Mononuclear cell (primary cell): ENCODE measurements at regions not wholly inside any gene's neighbourhood (a gene's known extent, or its start where the extent isn't known, plus 50 kb on each side); places are given as distances from the start of the nearest gene placed in this dataset.

Experiments used
- H3K27me3 ChIP-seq: 2 replicates; pipeline ENCODE4 v1.6.0; 2011; ENCODE audit warnings: low read length, control low read depth; ENCODE audit not compliant: insufficient read depth
- H3K4me1 ChIP-seq: 2 replicates; pipeline ENCODE4 v1.5.1; 2011; ENCODE audit warnings: mild to moderate bottlenecking, low read length, control low read depth; ENCODE audit not compliant: insufficient read depth
- H3K4me3 ChIP-seq: 2 replicates; pipeline ENCODE4 v1.5.1; 2011; ENCODE audit warnings: mild to moderate bottlenecking, low read length, moderate library complexity
- H3K9me3 ChIP-seq: 2 replicates; pipeline ENCODE4 v1.5.1; 2011; ENCODE audit warnings: low read depth, mild to moderate bottlenecking, control low read depth, low read length

DNA sequence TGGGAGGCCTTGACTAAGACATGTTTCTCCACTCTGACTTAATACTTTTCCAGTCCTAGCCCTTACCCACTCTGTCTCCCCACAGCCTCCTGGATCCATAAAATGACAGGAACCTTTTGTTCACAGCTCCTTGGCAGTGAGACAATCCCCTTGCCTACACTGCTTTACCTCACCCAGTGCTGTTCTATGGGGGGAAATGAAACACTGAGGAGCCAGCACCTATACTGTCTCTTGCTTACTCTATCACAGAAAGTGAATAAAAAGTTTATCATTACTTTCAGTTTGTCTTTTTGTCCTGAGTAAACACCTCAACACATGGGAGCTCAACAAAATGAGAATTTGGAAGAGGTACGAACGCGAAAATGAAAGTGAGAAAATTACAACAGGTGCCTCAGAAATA is 127.2 kb upstream of the DAAM1 start:
- Histone ChIP-seq H3K4me1 (no peaks in the 10 kb centered on the region), H3K4me3 (no peak overlapping the region), H3K27me3 (no peaks in the 10 kb centered on the region), H3K9me3 (no peaks in the 10 kb centered on the region)

DNA sequence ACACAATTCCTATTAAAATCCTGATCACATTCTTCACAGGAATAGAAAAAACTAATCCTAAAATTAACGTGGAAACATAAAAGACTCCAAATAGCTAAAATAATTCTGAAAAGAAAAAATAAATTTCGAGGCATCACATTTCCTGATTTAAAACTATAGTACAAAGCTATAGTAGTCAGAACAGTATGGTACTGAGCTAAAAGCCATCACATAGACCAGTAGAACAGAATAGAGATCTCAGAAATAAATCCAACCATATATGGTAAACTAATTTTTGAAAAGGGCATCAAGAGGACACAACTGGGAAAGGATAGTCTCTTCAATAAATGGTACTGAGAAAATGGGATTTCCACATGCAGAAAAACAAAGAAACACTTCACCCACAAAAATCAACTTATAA is 125.2 kb upstream of the DAAM1 start:
- H3K4me1 ChIP-seq: no peaks in the 10 kb centered on the region
- no peaks in the 10 kb centered on the region for H3K9me3 ChIP-seq
- no peaks in the 10 kb centered on the region for H3K27me3 ChIP-seq
- no peak overlapping the region for H3K4me3 ChIP-seq

DNA sequence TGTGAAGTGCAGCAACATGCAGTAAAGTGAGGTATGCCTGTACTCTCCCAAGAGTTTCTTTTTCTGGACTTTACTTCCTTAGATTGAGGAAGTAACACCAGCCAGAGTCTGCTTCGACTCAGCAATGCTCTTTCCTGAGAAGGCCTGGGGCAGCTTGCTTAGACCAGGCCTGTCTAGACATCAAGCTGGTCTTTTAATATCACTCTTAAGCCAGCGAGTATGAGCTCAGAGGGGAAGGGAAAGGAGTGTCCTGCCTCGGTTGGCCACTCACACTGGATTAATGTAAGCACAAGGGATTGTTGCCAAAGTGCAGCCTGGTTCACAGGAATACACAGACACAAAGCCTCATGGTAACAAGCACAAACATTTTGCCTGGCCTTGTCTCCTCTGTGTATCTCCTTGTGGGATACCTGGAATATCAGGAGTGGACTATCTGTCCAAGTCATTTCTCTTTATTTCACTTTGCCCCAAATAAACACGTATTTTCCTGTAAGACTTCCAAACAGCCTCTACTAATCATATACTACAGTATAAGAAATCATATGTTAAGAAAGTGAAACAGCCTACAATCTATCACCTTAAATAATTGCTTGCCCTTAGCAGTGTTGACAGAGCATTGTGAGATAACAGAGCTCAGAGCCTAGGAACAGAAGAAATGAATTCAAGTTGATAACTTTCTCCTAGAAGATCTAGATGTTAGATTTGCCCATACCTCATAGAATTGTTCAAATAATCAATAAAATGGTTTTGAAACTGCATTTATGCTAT is 121.2 kb upstream of the DAAM1 start:
- Histone ChIP-seq H3K9me3 (no peaks in the 10 kb centered on the region), H3K4me3 (no peak overlapping the region), H3K4me1 (no peaks in the 10 kb centered on the region), H3K27me3 (no peaks in the 10 kb centered on the region)

DNA sequence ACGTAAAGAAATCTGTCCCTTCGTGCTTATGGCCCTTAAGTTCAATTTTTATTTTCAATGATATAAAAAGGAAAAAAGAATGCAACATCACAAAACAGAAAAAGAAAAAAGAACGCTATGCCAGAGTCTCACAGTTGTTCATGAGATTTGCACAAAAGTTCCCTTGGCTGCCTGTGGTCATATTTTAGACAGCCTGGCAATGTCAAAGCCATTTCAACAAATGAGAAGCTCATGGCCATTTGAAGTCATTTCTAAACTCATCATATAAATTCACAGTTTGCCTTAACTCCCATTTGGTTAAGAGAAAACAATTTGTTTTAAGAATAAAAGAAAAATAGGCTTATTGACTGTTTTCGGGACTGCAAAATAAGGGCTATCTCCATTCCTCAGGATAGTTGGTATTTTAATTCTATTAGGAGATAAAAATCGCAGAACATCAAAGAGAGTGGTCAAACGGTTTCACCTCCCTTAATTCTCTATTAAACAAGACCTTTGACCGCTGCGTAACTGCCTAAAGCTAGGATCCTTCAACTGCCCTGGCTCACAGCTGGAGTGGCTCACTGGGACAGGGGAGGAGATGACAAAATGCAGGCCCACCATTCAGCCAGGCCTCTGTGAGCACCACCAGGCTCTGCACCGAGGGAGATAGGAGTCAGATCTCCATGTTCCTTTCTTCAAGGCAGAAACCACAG is 119.2 kb upstream of the DAAM1 start:
- H3K9me3 ChIP-seq: no peaks in the 10 kb centered on the region
- H3K27me3 ChIP-seq: no peaks in the 10 kb centered on the region
- no peaks in the 10 kb centered on the region for H3K4me1 ChIP-seq
- no peak overlapping the region for H3K4me3 ChIP-seq

DNA sequence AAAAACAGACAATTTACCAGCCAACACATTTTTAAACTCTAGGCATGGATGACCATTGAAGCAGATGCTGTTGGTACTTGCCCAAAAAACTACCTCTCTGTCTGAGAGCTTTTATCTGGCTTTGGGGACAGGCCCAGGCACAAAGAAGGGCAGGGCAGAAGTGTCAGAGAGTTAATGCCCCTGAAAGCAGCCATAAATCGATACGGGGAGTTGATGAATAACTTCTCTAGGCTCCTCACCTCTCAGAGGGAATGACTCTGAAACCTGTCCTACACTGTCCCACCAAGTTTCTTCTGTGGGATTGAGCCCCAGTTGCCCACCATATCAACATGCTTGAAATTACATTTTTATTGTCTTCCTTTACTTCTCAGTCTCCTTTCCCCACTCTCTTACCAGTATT is 113.0 kb upstream of the DAAM1 start:
- no peaks in the 10 kb centered on the region for H3K4me1 ChIP-seq
- no peak overlapping the region for H3K4me3 ChIP-seq
- no peaks in the 10 kb centered on the region for H3K9me3 ChIP-seq
- no peaks in the 10 kb centered on the region for H3K27me3 ChIP-seq

DNA sequence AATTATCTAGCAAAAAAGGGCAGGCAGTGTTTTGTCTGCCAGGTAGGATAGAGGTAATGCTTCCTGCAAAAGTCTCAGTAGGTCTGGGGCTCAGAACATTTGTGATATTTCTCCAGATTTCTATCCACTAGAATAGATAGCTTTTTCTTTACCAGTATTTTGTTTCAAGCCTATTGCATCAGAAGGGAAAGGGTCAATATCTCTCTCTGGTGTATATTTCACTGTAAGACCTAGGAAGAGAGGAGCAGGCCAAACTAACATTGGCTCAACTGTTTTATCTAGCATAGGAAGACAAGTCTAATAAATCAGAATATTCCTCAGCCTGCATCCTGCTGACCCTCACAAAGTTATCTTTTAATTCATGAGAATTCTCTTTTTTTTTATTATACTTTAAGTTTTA is 106.7 kb upstream of the DAAM1 start:
- no peaks in the 10 kb centered on the region for H3K4me1 ChIP-seq
- H3K27me3 ChIP-seq: no peaks in the 10 kb centered on the region

DNA sequence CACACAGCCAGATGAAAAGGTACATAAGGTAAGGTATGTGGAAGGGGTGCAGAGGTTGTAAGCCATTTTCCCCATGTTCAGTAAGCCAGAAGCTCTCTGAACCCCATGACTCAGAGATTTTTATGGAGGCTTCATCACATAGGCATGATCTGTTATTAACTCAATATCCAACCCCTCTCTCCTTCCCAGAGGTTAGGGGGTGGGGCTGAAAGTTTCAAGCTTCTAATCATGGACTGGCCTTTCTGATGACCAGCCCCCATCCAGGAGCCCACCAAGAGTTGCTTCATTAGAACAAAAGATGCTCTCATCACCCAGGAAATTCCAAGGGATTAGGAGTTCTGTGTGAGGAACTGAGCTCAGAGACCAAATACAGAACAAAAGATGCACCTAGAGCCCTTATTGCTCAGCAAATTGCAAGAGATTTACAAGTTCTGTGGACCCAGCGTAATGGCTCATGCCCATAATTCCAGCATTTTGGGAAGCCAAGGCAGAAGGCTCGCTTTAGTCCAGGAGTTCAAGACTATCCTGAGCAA is 103.2 kb upstream of the DAAM1 start:
- no peaks in the 10 kb centered on the region for H3K27me3 ChIP-seq
- no peaks in the 10 kb centered on the region for H3K9me3 ChIP-seq
- no peak overlapping the region for H3K4me3 ChIP-seq
- H3K4me1 ChIP-seq: no peaks in the 10 kb centered on the region

More for the DNA sequence above, 106.7 kb upstream of the DAAM1 start:
- H3K9me3 ChIP-seq: no peaks in the 10 kb centered on the region
- no peak overlapping the region for H3K4me3 ChIP-seq

DNA sequence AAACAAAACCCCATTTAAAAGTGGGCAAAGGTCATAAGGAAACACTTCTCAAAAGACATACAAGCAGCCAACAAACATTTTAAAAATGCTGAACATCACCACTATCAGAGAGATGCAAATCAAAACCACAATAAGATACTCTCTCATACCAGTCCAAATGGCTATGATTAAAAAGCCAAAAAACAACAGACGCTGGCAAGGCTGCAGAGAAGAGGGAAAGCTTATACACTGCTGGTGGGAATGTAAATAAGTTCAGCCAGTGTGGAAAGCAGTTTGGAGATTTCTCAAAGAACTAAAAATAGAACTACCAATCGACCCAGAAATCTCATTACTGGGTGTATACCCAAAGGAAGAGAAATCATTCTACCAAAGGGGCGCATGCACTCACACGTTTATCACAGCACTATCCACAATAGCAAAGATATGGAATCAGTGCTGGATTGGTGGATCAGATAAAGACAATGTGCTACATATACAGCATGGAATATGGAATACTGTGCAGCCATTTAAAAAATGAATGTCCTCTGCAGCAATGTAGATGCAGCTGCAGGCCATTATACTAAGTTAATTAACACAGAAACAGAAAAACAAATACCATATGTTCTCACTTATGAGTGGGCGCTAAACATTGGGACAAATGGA is 102.1 kb upstream of the DAAM1 start:
- H3K9me3 ChIP-seq: no peaks in the 10 kb centered on the region
- H3K27me3 ChIP-seq: no peaks in the 10 kb centered on the region
- H3K4me3 ChIP-seq: no peak overlapping the region
- H3K4me1 ChIP-seq: no peaks in the 10 kb centered on the region

DNA sequence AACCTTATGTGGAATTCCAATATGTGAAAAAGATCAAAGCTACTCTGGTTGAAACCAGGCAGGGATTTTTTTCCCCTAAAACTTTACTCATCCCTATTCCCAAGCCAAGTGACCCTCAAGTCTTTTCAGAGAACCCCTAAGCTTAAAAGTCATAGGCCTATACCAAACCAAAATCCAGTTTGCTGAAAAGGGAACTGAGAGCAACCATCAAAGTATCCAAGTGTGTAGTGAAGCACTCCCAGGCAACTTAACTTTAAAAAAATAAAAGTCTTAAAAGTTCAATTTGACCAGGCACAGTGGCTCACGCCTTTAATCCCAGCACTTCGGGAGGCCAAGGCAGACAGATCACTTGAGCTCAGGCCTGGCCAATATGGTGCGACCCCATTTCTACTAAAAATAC is 101.2 kb upstream of the DAAM1 start:
- no peak overlapping the region for H3K4me3 ChIP-seq
- no peaks in the 10 kb centered on the region for H3K27me3 ChIP-seq
- H3K9me3 ChIP-seq: no peaks in the 10 kb centered on the region
- no peaks in the 10 kb centered on the region for H3K4me1 ChIP-seq

DNA sequence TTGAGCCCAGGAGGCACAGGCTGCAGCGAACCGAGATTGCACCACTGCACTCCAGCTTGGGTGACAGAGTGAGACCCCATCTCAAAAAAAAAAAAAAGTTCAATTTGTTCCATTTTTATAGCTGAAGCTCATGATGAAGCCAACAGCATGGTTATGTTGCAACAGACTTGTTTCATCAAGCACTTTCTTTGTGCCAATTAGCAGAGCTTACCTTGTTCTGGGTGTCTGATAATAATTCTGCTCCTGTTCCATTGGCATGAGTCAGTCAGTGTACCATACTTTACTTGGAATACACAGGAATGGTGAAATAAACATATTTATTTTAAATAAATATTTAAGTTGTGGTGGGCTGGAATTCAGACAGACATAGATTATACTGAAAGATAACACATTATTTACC is 100.8 kb upstream of the DAAM1 start:
- Histone ChIP-seq H3K4me1 (no peaks in the 10 kb centered on the region), H3K9me3 (no peaks in the 10 kb centered on the region), H3K4me3 (no peak overlapping the region), H3K27me3 (peaks cover 2% of the 10 kb centered on the region)

DNA sequence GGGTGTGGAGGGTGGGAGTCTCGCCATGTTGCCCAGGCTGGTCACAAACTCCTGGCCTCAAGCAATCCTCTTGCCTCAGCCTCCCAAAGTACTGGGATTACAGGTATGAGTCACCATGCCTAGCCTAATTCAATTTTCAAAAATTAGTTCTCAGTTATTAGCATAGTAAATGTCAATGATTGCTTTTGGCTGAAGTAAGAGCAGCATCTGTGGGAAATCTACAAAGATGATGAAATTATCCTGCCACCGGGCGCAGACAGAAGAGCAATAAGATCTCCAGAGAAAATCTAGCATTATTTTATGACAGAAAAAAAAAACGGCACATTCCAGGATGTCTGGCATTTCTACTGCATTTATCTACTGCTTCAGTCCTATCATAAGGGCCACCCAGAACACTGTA is 97.9 kb upstream of the DAAM1 start:
- no peaks in the 10 kb centered on the region for H3K4me1 ChIP-seq
- H3K27me3 ChIP-seq: peaks cover 3% of the 10 kb centered on the region
- H3K4me3 ChIP-seq: no peak overlapping the region
- no peaks in the 10 kb centered on the region for H3K9me3 ChIP-seq

DNA sequence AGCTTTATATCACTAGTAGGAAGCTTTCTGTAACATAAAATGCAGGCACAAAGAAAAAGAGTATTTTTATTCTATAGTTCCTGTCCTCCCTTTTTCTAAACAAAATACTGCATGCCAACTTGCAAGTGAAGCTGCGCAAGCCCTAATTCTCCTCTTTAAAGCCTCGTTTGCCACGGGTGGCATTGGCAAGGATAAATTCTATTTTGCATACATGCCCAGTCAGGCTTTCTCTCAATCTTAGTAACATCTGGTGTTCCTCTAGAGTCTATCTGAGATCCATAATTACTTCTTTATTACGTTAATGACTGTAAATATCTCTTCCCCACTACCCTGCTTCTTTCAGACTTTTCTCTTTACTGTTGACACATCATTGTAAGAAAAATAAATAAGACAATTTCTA is 97.1 kb upstream of the DAAM1 start:
- Histone ChIP-seq H3K27me3 (peaks cover 3% of the 10 kb centered on the region), H3K4me1 (no peaks in the 10 kb centered on the region), H3K4me3 (no peak overlapping the region), H3K9me3 (no peaks in the 10 kb centered on the region)

DNA sequence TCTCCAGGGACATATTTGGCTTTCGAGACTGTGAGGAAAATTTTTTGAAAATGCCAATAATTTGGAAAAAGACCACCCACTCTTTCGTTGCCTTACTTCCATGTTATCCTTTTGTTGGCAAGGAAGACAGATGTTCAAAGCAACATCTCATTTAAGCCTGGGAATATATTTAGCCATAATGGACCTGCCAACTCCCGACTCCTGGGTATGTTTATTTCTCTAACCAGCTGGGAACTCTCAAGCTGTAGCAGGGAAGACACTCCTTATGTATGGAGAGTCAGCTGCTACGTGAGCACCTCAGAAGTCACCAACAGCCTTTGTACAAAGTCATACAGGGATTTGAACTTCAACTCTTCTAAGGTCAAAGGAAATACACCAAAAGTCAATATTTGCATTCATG is 96.5 kb upstream of the DAAM1 start:
- Histone ChIP-seq H3K4me1 (no peaks in the 10 kb centered on the region), H3K27me3 (peaks cover 3% of the 10 kb centered on the region), H3K9me3 (no peaks in the 10 kb centered on the region), H3K4me3 (no peak overlapping the region)

DNA sequence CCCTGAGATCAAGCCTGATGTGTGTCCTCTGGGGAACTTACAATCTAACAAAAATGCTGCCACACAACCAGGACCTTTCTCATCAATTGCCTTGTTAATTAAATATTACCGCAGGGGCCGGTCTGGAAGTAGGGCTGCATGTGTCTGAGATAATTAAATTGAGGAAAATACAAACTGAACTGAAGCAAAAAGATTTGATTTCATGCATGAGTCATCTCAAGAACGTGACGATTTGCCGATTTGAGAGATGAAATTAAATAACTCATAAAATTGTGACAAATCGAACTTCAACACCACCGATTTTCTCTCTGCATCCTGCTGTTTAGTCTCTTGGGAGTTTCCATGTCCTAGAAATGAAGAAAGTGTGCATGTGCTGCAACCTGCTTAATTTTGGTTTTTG is 94.6 kb upstream of the DAAM1 start:
- Histone ChIP-seq H3K27me3 (peaks cover 3% of the 10 kb centered on the region), H3K9me3 (no peaks in the 10 kb centered on the region), H3K4me1 (no peaks in the 10 kb centered on the region), H3K4me3 (no peak overlapping the region)

DNA sequence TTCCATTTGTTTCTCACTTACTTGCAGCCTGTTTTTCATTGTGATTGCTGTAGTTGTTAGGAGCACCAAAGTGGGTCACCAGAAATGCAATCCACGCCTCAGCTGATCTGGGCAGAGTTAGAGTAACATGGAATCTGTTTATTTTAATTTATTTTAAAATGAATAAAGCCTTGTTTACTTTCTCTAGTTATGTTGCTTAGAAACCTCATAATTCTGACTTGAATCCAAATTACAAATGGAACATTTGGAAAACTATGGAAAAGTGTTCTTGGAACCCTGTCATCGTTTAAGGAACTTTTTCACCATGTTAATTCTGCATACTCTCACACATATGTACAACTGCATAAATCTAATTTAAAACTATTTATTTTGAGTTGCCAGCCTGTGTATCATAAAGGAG is 92.2 kb upstream of the DAAM1 start:
- Histone ChIP-seq H3K27me3 (peaks cover 3% of the 10 kb centered on the region), H3K4me3 (no peak overlapping the region), H3K4me1 (no peaks in the 10 kb centered on the region), H3K9me3 (no peaks in the 10 kb centered on the region)
